Central memory CD8-positive, alpha-beta T cell (primary cell): ENCODE measurements at regions not wholly inside any gene's neighbourhood (a gene's known extent, or its start where the extent isn't known, plus 50 kb on each side); places are given as distances from the start of the nearest gene placed in this dataset.

ENCODE experiments used
- ATAC-seq: fragments of 150-1000 bp; cut with Tn5 transposase; replicated peaks from 2 replicates; pipeline ENCODE4 v1.10.0; 2022; ENCODE audit warnings: mild to moderate bottlenecking, moderate FRiP score, moderate number of reproducible peaks; ENCODE audit not compliant: poor library complexity, severe bottlenecking; ENCODE audit errors: extremely low read depth
- DNase-seq, 2 donors: peaks; one replicate each; pipeline ENCODE4 v3.0.0; 2021; ENCODE audit warnings: low spot score in 2 of 2
- H3K27ac Mint-ChIP-seq: one replicate; pipeline ENCODE4 v1.8.0; 2022; ENCODE audit warnings: low read depth, mild to moderate bottlenecking, moderate library complexity, mixed read lengths
- H3K27me3 Mint-ChIP-seq: one replicate; pipeline ENCODE4 v1.8.0; 2022; ENCODE audit warnings: mixed read lengths
- H3K36me3 Mint-ChIP-seq: one replicate; pipeline ENCODE4 v1.8.0; 2022; ENCODE audit warnings: mild to moderate bottlenecking, moderate library complexity, mixed read lengths; ENCODE audit not compliant: insufficient read depth
- H3K4me1 Mint-ChIP-seq: one replicate; pipeline ENCODE4 v1.8.0; 2022; ENCODE audit warnings: mixed read lengths
- H3K4me3 Mint-ChIP-seq: one replicate; pipeline ENCODE4 v1.8.0; 2022; ENCODE audit warnings: mild to moderate bottlenecking, moderate library complexity, mixed read lengths
- H3K9me3 Mint-ChIP-seq: one replicate; pipeline ENCODE4 v1.8.0; 2022; ENCODE audit warnings: mixed read lengths

DNA sequence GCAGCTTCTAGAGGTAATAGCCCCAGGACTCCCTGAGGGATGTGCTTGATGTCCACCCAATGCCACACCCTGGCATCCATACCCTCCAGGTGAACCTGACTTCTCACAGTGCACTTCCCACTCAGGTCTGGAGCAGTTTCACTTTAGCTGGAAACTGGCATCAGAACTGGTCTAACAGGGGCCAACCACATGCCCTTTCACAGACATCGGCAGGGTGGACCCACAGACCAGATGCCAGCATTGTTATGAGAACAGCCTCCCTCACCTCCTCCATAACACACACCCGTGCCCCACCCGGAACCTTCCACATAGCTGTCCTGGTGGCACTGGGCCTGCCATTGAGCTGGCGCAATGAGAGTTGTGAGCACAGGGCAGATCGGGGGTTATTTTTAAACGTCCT is 77.4 kb upstream of the GPR12 start:
- H3K9me3 Mint-ChIP-seq: no peaks in the 10 kb centered on the region
- H3K4me3 Mint-ChIP-seq: no peak overlapping the region
- DNase-seq (no peak), ATAC-seq (no peak)
- H3K36me3 Mint-ChIP-seq: peaks cover 2% of the 10 kb centered on the region
- no peaks in the 10 kb centered on the region for H3K4me1 Mint-ChIP-seq
- H3K27me3 Mint-ChIP-seq: peaks cover 73% of the 10 kb centered on the region
- H3K27ac Mint-ChIP-seq: no peak overlapping the region

DNA sequence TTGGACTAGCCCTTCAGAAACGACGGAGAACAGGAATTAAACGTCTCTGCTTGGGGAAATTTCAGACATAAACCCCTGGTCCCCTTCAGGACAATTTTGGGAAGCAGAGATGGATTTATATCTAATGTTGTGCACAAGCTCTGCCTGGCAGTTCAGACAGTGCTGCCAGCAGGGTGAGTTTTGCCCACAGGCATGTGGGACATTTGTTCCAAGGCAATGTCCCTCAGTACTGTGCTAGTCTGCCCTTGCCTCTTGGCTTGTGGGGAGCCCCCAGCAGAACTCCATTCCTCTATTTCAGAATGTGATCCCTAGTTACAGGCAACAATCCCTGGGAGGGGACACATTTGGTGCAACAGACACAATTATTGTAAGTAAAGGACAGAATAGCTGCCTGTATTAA is 76.5 kb upstream of the GPR12 start:
- Mint-ChIP-seq H3K9me3 (no peaks in the 10 kb centered on the region), H3K36me3 (peaks cover 2% of the 10 kb centered on the region), H3K4me3 (no peak overlapping the region), H3K27me3 (peaks cover 77% of the 10 kb centered on the region), H3K4me1 (no peaks in the 10 kb centered on the region), H3K27ac (no peak overlapping the region)
- ATAC-seq: no peak
- no peak for DNase-seq

DNA sequence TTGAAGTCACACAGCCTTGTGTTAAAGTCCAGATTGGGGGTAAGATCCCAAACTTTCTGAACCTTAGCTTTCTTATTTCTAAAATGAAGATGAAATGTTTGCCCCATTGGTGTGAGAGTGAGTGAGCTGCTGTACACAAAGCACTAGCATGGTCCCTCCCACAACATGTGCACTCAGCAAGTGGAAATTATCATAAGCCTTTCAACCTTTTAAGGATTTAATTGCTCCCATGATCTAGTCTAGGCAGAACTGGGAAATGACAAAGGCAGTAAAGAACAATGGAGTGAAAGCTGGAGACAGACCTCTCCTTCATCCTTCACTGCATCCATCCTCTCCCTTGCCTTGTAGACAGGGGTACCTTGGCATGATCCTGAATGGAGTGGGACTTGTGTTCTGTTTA is 76.0 kb upstream of the GPR12 start:
- ATAC-seq (no peak), DNase-seq (no peak)
- Mint-ChIP-seq H3K4me1 (no peaks in the 10 kb centered on the region), H3K27ac (no peak overlapping the region), H3K9me3 (no peaks in the 10 kb centered on the region), H3K4me3 (no peak overlapping the region), H3K36me3 (peaks cover 2% of the 10 kb centered on the region), H3K27me3 (peaks cover 77% of the 10 kb centered on the region)

DNA sequence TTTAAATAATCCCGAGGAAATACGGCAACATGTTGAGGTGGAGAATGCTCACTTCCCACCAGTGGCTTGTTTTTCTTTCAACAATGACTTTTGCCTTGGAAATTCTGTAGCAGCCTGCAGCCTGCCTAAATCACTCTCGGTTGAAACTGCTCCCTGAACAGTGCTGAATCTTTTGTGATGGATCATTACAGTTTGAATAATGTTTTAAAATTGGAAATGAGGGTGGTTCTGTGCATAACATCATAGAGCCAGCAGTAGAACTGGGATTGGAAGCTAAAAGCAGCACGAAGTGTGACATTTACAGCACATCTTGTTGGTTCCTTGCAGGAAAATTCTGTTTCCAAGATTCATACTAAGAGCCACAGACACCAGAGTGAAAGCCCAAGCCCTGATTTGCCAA is 74.1 kb upstream of the GPR12 start:
- Mint-ChIP-seq H3K4me1 (no peaks in the 10 kb centered on the region), H3K27me3 (peaks cover 77% of the 10 kb centered on the region), H3K4me3 (no peak overlapping the region), H3K27ac (no peak overlapping the region), H3K36me3 (peaks cover 2% of the 10 kb centered on the region), H3K9me3 (no peaks in the 10 kb centered on the region)
- ATAC-seq (no peak), DNase-seq (no peak)

GRCh38 chr13:26831336-26831908 is 70.8 kb upstream of the GPR12 start:
- DNase-seq (no peak), ATAC-seq (no peak)
- H3K9me3 Mint-ChIP-seq: no peaks in the 10 kb centered on the region
- peaks cover 84% of the 10 kb centered on the region for H3K27me3 Mint-ChIP-seq
- no peak overlapping the region for H3K4me3 Mint-ChIP-seq
- no peak overlapping the region for H3K27ac Mint-ChIP-seq
- H3K36me3 Mint-ChIP-seq: peaks cover 4% of the 10 kb centered on the region
- no peaks in the 10 kb centered on the region for H3K4me1 Mint-ChIP-seq

DNA sequence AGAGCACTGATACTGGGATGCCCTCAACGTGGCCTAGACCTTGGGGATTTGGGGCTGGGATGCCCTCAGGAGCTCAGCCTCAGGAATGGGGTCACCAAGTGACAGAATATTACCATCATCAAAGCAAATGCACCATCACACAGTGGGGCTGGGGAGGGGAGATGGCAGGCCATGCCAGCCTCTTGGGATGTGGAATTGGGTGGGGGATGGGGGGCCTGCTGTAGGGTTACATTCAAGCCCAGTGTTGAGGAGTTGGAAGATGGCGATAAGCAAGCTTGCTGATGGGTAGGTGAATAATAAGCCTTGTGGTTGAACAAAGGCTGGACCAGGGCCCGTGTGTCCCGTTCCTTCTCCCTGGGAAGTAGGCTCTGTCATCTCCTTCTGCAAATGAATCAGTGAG is 69.1 kb upstream of the GPR12 start:
- H3K27me3 Mint-ChIP-seq: peaks cover 74% of the 10 kb centered on the region
- no peak overlapping the region for H3K27ac Mint-ChIP-seq
- DNase-seq: no peak
- no peaks in the 10 kb centered on the region for H3K4me1 Mint-ChIP-seq
- no peak overlapping the region for H3K4me3 Mint-ChIP-seq
- peaks cover 2% of the 10 kb centered on the region for H3K36me3 Mint-ChIP-seq
- no peaks in the 10 kb centered on the region for H3K9me3 Mint-ChIP-seq
- ATAC-seq: no peak

- Mint-ChIP-seq H3K27ac (no peak overlapping the region), H3K4me1 (no peaks in the 10 kb centered on the region), H3K4me3 (no peak overlapping the region), H3K36me3 (peaks cover 2% of the 10 kb centered on the region), H3K27me3 (peaks cover 43% of the 10 kb centered on the region), H3K9me3 (no peaks in the 10 kb centered on the region)
- DNase-seq: no peak
- no peak for ATAC-seq
Measured at GRCh38 chr13:26824581-26824980, 64.0 kb upstream of the GPR12 start.

DNA sequence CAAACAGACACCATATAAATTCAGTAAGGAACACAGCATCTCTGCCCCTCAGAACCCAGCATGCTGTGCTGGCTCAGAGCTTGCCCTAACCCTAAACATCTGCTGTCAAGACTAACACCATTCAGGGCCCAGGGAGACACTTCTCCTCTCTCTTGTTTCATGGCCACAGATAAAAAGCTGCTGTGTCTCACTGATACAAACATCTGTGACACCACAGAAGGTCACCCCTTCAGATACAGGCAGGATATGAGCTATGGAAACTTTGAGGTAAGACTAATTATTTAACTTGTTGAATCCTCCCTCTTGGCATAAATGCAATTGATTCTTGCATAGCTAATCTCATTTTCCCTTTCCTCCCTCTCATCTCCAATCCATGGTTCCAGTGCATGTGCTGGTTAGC is 61.6 kb upstream of the GPR12 start:
- Mint-ChIP-seq H3K36me3 (peaks cover 2% of the 10 kb centered on the region), H3K9me3 (no peaks in the 10 kb centered on the region), H3K4me3 (no peak overlapping the region), H3K27ac (no peak overlapping the region), H3K27me3 (peaks cover 21% of the 10 kb centered on the region), H3K4me1 (no peaks in the 10 kb centered on the region)
- no peak for DNase-seq
- ATAC-seq: no peak

DNA sequence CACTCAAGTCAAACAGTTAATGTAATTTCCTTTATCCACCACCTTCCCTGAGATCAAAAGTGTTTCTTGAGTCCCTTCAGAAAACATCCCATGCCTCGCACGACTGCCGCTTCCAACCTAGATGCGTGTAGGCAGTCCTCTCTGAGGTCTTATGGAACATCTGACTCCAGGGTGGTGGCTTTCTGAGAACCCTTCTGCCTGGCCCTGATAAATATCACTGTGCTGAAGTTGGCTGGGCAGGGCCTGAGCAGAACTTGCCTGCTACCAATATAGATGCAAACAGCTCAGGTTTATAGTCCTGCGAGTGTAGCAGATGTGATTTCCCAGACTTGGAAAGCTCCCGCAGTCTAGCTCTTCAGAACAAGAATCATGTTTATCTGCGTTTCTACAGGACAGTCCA is 61.1 kb upstream of the GPR12 start:
- DNase-seq (no peak), ATAC-seq (no peak)
- H3K9me3 Mint-ChIP-seq: no peaks in the 10 kb centered on the region
- no peak overlapping the region for H3K4me3 Mint-ChIP-seq
- no peaks in the 10 kb centered on the region for H3K4me1 Mint-ChIP-seq
- H3K27ac Mint-ChIP-seq: no peak overlapping the region
- peaks cover 16% of the 10 kb centered on the region for H3K27me3 Mint-ChIP-seq
- no peaks in the 10 kb centered on the region for H3K36me3 Mint-ChIP-seq

- Mint-ChIP-seq H3K27me3 (peaks cover 11% of the 10 kb centered on the region), H3K4me3 (no peak overlapping the region), H3K4me1 (no peaks in the 10 kb centered on the region), H3K36me3 (no peaks in the 10 kb centered on the region), H3K27ac (no peak overlapping the region), H3K9me3 (no peaks in the 10 kb centered on the region)
- ATAC-seq (no peak), DNase-seq (no peak)
Measured at GRCh38 chr13:26820871-26821270, 60.3 kb upstream of the GPR12 start.

DNA sequence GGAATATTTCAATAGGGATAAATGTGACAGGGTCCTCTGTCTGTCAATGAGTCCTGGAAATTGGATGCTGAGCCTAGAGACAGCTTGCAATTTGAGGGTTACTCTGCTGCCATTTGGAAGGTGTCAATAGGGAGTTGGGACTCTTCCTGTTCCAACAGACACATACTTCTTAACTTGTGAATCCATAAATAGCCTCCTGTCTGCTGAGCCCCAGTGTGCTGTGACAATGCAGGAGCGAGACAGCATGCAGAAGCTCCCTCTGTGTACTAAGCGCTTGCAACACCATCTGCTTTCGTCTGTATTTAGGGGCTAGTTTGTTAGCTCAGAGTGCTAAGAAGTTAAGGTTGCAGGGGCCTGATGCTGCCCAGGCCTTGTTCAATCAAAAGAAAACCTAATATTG is 58.5 kb upstream of the GPR12 start:
- Mint-ChIP-seq H3K4me1 (no peaks in the 10 kb centered on the region), H3K4me3 (no peak overlapping the region), H3K27ac (no peak overlapping the region), H3K27me3 (peaks cover 30% of the 10 kb centered on the region), H3K36me3 (no peaks in the 10 kb centered on the region), H3K9me3 (no peaks in the 10 kb centered on the region)
- no peak for DNase-seq
- no peak for ATAC-seq

DNA sequence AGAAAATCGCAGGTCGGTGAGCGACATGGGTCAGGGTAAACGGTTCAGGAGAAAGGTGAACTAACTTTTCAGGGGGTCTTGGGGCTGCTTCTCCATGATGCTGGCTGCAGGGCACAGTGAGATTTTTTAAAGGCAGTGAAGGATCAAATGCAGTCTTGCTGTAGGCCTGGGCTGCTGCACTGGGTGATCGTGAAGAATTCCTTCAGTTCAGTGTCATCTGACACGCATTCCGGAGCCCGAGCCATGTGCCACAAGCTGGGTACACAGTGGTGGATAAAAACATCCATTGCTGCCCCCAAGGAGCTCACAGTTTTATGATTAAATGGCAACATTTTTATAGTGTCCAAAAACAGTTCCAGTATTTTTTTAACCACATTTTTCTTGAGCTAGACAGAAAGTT is 56.3 kb upstream of the GPR12 start:
- Mint-ChIP-seq H3K36me3 (no peaks in the 10 kb centered on the region), H3K4me3 (no peak overlapping the region), H3K4me1 (no peaks in the 10 kb centered on the region), H3K27ac (no peak overlapping the region), H3K9me3 (no peaks in the 10 kb centered on the region), H3K27me3 (peaks cover 43% of the 10 kb centered on the region)
- ATAC-seq (no peak), DNase-seq (no peak)

DNA sequence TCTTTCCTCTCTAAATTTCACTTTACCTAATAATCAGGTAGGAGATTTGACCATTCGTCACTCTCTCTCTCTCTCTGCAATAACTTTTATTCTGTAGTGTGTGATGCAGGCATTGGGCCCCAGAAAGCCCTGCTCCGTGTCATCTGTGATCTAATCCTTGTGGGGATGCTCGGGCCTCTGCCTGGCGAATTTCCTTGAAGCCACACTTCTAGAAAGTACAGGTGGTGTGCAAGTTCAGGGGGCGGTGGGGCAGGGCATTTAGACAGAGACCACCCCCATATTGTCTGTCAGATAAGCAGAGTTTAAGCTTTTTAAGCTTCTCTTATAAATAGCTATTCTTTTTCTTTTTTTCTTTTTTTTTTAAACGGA is 53.4 kb upstream of the GPR12 start:
- Mint-ChIP-seq H3K27me3 (peaks cover 56% of the 10 kb centered on the region), H3K9me3 (no peaks in the 10 kb centered on the region), H3K4me3 (no peak overlapping the region), H3K4me1 (no peaks in the 10 kb centered on the region), H3K27ac (no peak overlapping the region), H3K36me3 (peaks cover 2% of the 10 kb centered on the region)
- DNase-seq: no peak
- ATAC-seq: no peak
